OCI-LY7 (cell line): ENCODE measurements at regions not wholly inside any gene's neighbourhood (a gene's known extent, or its start where the extent isn't known, plus 50 kb on each side); places are given as distances from the start of the nearest gene placed in this dataset.

Experiments
- CTCF ChIP-seq: fragments of 200-600 bp; sonication (generic); conservative IDR thresholded peaks from 2 replicates; pipeline ENCODE4 v1.5.1; 2014; ENCODE audit warnings: mild to moderate bottlenecking, antibody characterized with exemption, low read length, moderate library complexity, mixed read lengths
- EZH2phosphoT487 ChIP-seq: fragments of 200-600 bp; sonication (generic); IDR thresholded peaks from 2 replicates; pipeline ENCODE4 v1.6.1; 2018; ENCODE audit warnings: low read depth, borderline replicate concordance, mild to moderate bottlenecking, mixed run types, antibody characterized with exemption, low read length, moderate library complexity, mixed read lengths

GRCh38 chr20:5451643-5452210 lies 135.0 kb upstream of the PROKR2 start:
- TF ChIP-seq CTCF (no peak), EZH2phosphoT487 (no peak)
